NCI-H510A treated with DMSO at 0.1 percent for 48 hours (cell line): ENCODE measurements at regions not wholly inside any gene's neighbourhood (a gene's known extent, or its start where the extent isn't known, plus 50 kb on each side); places are given as distances from the start of the nearest gene placed in this dataset.
A peak's percentile ranks its signal among the peaks of the same experiment; 100 is the strongest.

Source experiments
- DNase-seq: peaks from one replicate; lab custom pipeline; 2025; lab: John Stamatoyannopoulos, UW

GRCh38 chr9:14428781-14429230, 114.9 kb upstream of the NFIB start:
- DNase-seq: peak; percentile 54

DNA sequence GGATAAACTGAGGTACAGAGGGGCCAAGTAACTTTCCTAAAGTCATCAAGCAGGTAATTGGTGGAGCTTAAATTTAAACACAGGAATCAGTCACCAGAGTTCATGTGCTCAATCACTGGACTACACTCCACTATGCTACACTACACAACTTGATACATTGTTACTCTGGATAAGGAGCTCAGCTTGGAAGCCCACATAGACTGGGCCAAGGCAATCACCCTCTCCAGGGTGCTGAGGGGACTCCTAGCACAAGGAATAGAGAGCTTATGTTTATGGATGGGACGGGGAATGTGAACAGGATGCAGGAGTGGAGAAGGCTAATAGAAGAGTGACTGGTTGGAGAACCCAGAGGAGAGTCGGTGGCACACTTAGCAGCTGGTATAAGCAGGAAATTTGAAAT, 113.5 kb upstream of the NFIB start:
- no peak for DNase-seq

DNA sequence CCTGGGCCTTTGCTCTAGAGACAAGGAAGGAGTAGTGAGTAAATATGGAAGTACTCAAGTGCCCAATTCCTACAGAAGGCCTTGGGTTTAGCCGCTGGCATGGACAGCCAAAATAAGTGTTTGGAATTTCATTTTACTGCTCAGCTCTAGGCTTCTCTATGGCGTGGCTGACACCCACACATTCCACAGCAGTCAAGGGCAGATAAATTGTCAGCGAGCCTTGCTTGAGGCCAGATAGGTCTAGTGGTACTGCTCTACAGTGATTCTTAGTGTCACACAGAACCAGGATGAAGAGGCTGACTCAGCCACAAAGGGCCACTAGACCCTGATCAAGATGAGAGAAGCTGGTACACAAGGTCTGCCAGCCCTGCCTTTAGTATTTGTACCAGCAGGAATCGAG, 111.0 kb upstream of the NFIB start:
- no peak for DNase-seq

DNA sequence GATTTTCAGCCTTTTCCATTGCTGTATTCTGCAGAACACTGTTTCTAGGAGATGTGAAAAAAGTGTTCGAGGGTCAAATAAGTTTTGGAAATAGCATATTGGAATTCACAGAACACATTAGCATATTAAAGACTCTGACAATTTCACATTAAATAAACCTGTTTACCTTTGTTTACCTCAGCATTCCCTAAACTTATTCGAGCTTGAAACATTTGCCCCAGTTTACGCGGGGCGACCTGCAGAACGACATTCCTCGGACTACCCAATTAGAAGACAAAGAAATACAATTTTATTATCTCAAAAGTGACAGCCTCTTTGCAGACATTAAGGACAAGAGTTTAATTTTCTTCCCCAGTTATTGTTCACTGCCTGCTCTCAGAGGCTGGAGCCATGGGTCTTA, 110.3 kb upstream of the NFIB start:
- DNase-seq: no peak

DNA sequence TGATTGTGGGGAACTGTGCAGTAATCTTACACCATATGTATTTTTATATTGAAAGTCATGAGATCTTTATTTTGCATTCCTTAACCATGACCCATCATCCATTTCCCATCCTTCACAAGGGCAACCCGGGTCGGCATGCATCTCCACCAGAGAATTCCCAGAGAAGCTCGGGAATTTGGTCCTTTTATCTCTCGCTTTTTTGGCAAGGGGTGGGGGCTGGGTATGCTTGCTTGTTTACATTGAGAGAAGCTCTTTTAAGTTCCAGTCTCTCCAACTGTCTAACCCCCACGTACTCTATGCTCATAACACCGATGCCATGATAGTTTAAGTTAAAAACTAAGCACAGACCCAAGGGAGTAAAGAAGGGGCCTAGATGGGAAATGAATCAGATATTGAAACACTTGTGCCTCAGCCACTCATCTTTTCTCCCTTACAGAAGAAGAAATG, 109.9 kb upstream of the NFIB start:
- no peak for DNase-seq

DNA sequence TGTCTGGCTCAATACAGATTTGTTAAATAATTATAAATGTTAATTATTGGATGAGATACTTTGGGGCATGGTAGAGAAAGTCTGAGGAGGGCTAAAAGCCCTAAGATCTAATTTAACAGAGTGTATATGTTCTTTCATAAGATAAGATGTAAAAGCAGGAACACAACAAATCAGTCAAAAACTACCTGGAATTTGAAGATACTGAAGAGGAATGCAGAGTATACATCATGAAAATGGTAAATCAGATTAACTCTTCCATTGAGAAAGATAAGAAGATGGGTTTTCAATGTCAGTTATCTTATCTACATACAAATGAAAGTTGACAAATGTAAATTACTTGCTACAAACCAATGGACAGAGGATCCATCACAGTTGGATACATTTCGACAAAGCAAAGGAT, 107.3 kb upstream of the NFIB start:
- DNase-seq: no peak

- DNase-seq: no peak
These were observed 105.3 kb upstream of the NFIB start for GRCh38 chr9:14418941-14419937.

DNA sequence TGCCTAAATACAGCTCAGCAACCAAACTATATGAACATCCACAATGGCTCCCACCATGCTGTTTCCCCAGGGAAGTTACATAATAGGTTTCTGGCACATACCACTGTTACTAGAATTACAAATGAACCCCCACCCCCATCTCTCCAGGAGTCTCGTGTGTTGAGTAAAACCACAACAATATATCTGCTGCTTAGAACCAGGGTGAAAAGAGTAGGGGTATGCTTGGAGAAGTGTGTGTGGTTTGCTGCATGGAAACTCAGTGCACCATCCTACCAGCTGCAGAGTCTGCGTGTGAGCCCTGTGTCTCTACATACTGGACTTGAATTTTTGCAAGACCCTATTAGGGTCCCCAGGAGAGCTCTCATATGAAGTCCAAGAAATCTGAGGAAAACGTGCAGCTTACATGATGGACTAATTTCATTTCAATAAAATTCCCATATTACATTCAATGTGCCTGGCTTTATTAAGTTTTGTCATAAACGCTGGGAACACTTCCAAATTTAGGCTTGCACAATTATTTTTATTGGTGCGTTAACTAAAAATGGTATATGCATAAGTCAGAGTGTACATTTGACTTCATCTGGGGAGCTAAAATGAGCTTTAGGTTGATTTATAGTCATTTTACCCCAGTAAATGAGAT, 104.5 kb upstream of the NFIB start:
- DNase-seq: no peak

GRCh38 chr9:14417237-14417636, 103.3 kb upstream of the NFIB start:
- no peak for DNase-seq

GRCh38 chr9:14415947-14416346, 102.0 kb upstream of the NFIB start:
- no peak for DNase-seq

- DNase-seq: no peak
These were observed 99.9 kb upstream of the NFIB start for GRCh38 chr9:14413812-14414211.

DNA sequence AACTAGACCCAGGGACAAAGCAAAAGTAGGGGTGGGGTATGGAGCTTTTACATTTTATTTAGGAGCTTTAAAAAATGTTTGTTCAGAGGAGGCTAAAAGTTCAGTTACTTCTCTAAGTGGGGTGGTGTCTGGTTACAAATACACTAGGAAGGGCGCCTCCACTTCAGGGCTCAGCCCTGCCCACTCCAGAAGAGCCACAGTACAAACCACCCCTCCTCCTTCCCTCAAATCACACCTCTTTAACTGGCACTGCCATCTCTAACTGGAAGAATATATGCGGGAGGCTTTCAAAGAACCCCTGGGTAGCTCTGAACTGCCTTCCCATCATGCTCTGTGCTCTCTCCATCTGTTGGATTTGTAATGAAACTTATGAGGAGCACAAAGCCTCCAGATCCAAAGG, 98.8 kb upstream of the NFIB start:
- peak; percentile 27 for DNase-seq

GRCh38 chr9:14406463-14406862, 92.5 kb upstream of the NFIB start:
- no peak for DNase-seq

DNA sequence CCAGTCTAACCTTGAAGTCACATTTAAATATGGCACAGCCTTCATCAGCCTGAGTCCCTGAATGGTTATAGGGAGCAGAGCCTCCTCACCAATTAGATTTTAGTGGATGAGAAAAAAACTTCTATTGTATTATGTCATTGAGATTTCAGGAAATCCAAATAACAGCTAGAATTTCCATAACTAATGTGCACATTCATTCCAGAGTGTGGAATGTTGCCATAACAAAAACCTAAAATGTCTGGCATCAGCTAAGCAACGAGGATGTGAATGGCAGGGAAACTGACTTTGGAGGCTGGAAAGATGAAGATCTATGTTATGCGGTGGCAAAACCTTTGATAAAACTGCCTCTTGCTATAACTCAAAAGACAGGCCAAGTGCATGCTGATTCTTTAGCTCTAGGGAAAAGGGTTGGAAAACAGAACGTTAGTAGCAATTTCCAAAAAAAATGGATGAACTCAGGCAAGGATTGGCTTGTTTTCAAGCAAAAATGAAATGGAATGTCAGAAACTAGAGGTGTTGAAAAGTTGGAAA, 91.3 kb upstream of the NFIB start:
- DNase-seq: no peak

- no peak for DNase-seq
These were observed 89.1 kb upstream of the NFIB start for GRCh38 chr9:14403081-14403480.

GRCh38 chr9:14402583-14402982, 88.6 kb upstream of the NFIB start:
- no peak for DNase-seq

- DNase-seq: no peak
These were observed 88.0 kb upstream of the NFIB start for GRCh38 chr9:14401911-14402310.

- DNase-seq: peak; percentile 32
These were observed 86.7 kb upstream of the NFIB start for GRCh38 chr9:14400658-14400995.

DNA sequence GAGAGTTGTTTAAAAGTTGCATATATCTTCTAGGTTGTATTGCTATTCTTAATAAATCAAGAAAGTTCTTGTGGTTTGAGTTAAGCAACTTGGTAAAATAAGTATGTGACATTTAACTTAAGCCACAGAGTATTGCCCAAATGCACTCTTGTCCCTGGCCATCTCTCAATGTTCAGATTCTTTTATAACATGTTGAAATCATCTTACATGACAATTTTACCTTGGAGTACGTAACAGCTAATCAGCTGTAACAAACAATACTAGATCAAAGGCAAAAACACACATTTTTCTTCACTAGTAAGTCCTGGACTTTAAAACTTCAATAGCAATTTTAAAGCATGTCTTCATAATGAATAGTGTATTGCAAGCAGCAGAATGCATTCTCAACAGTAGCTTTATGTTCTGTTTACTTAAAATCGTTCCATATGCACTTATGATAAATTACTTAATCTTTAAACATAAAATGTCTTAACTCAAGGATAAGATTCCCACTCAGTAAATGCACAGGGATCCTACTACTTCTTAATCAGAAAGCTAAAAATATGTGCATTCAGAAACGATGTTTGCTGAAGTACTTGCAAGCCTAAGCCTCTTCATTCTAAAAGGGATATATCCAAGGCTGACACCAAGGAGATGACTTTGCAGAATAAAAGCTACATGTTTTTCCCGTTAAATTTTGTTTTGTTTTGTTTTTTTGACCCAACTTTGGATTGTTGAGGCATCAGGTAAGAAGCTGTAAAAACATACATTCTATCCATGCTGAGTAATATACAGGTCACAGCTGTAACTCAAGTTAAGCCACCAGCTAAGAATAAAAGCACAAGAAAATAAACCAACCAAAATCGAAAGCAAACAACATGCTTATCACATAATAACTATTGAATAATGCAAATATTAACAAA, 86.1 kb upstream of the NFIB start:
- no peak for DNase-seq

DNA sequence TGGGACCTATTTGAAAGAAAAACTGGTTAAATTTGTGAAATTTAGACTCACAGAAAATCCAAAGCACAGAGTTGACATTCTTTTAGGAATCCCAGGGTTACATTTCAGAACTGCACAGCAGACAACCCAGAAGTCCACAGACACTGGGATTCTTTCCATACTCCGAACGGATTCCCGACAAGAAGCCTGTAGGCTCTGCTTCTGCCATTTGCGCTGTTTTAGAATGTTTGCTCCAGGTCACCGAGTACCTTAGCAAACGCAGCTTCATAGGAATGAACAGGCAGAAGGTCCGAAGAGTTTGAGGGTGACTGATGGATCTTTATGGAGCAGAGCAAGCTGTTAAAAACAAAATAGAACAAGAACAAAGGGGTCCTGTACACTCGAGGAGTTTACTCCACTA, 84.5 kb upstream of the NFIB start:
- no peak for DNase-seq

- DNase-seq: no peak
These were observed 82.2 kb upstream of the NFIB start for GRCh38 chr9:14396171-14396570.
